PC-3 (cell line): ENCODE measurements at regions not wholly inside any gene's neighbourhood (a gene's known extent, or its start where the extent isn't known, plus 50 kb on each side); places are given as distances from the start of the nearest gene placed in this dataset.
"Not testable (repeated sequence)": the region's sequence is repeated elsewhere in the genome, so short reads cannot be mapped to it uniquely, and the experiment has no call there.

ENCODE experiments used
- ATAC-seq: fragments of 200-7000 bp; cut with Tn5 transposase; 2 replicates; pipeline ENCODE4 v1.9.1; 2020; ENCODE audit warnings: mild to moderate bottlenecking, moderate library complexity
- BruUV-seq: library from RNA; stranded (reverse); fragments of 400-500 nt; replicated peaks from 2 replicates; lab custom pipeline; 2021; lab: Mats Ljungman, UMichigan
- CTCF ChIA-PET: fragments of 300-600 bp; sonication (Branson Sonifier 250); formaldehyde crosslinking; loops from one replicate; lab custom pipeline; 2022; ENCODE audit warnings: antibody characterized with exemption; lab: Charles Lee
- POLR2A ChIA-PET: fragments of 300-600 bp; sonication (Branson Sonifier 250); formaldehyde crosslinking; loops from one replicate; lab custom pipeline; 2022; ENCODE audit warnings: antibody characterized with exemption; ENCODE audit not compliant: unreplicated experiment; lab: Charles Lee
- DNase-seq: peaks from one replicate; pipeline ENCODE4 v3.0.0-alpha.2; 2015
- H2AFZ ChIP-seq: fragments of 300-600 bp; sonication (generic); 2 replicates; pipeline ENCODE4 v1.6.0; 2016; ENCODE audit warnings: antibody characterized with exemption, low read length
- H3F3A ChIP-seq: fragments of 300-600 bp; sonication (generic); one replicate; pipeline ENCODE4 v1.6.0; 2017; ENCODE audit warnings: antibody characterized with exemption, low read length, control low read depth, mild to moderate bottlenecking; ENCODE audit not compliant: unreplicated experiment
- H3K27ac ChIP-seq: fragments of 300-600 bp; sonication (generic); 2 replicates; pipeline ENCODE4 v1.5.1; 2016; ENCODE audit warnings: mild to moderate bottlenecking, low read length
- H3K27me3 ChIP-seq: fragments of 300-600 bp; sonication (generic); 2 replicates; pipeline ENCODE4 v1.6.1; 2016; ENCODE audit warnings: low read length, mixed read lengths
- H3K36me3 ChIP-seq: fragments of 300-600 bp; sonication (generic); 2 replicates; pipeline ENCODE4 v1.6.1; 2016; ENCODE audit warnings: low read depth, mixed run types, low read length, mixed read lengths
- H3K4me1 ChIP-seq: fragments of 300-600 bp; sonication (generic); 2 replicates; pipeline ENCODE4 v1.5.1; 2016; ENCODE audit warnings: low read length; ENCODE audit not compliant: insufficient read depth
- H3K4me2 ChIP-seq: fragments of 300-600 bp; sonication (generic); 2 replicates; pipeline ENCODE4 v1.6.0; 2016; ENCODE audit warnings: low read length
- H3K4me3 ChIP-seq: fragments of 300-600 bp; sonication (generic); 2 replicates; pipeline ENCODE4 v1.5.1; 2016; ENCODE audit warnings: mild to moderate bottlenecking, low read length, mixed read lengths
- H3K79me2 ChIP-seq: fragments of 300-600 bp; sonication (generic); 2 replicates; pipeline ENCODE4 v1.6.1; 2017; ENCODE audit warnings: low read length, mixed read lengths
- H3K9ac ChIP-seq: fragments of 300-600 bp; sonication (generic); 2 replicates; pipeline ENCODE4 v1.6.0; 2016; ENCODE audit warnings: mild to moderate bottlenecking, low read length
- H3K9me2 ChIP-seq: fragments of 300-600 bp; sonication (generic); replicated peaks from 2 replicates; pipeline ENCODE4 v1.6.1; 2016; ENCODE audit warnings: mixed run types, low read length, mixed read lengths
- H3K9me3 ChIP-seq: fragments of 300-600 bp; sonication (generic); 2 replicates; pipeline ENCODE4 v1.6.1; 2016; ENCODE audit warnings: low read length, mixed read lengths
- H4K20me1 ChIP-seq: fragments of 300-600 bp; sonication (generic); 2 replicates; pipeline ENCODE4 v1.6.1; 2016; ENCODE audit warnings: low read length, mixed read lengths
- CTCF ChIP-seq: fragments of 300-600 bp; sonication (generic); conservative IDR thresholded peaks from 2 replicates; pipeline ENCODE4 v1.5.1; 2017; ENCODE audit warnings: antibody characterized with exemption, low read depth, mild to moderate bottlenecking, low read length
- EZH2 ChIP-seq: fragments of 300-600 bp; sonication (generic); IDR thresholded peaks from one replicate; pipeline ENCODE4 v1.6.1; 2017; ENCODE audit warnings: antibody characterized with exemption, mild to moderate bottlenecking, low read length; ENCODE audit not compliant: unreplicated experiment
- EZH2phosphoT487 ChIP-seq: fragments of 300-600 bp; sonication (generic); IDR thresholded peaks from 2 replicates; pipeline ENCODE4 v1.6.1; 2018; ENCODE audit warnings: mild to moderate bottlenecking, antibody characterized with exemption, low read length, borderline replicate concordance
- intact Hi-C: fragments of 100-400 bp; cut with micrococcal nuclease; formaldehyde crosslinking; loops from 2 replicates; pipeline ENCODE4 v1.9.0; 2023

DNA sequence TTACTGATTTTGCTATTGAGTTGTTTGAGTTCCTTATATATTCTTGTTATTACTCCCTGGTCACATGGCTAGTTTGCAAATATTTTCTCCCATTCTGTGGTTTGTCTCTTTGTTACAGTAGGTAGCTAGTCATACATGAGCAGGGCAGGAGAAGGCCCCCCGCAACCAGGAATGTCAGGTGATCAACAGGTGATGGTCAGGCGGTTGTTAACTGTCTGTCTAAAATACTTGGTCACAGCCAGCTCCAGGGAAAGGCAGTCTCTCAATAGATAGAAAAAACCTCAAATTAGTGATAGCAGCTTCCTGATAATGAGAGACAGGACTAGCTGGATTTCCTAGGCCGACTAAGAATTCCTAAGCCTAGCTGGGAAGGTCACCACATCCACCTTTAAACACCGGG, 217.9 kb downstream of the RHOU start:
- no TSS peak for BruUV-seq
- POLR2A ChIA-PET, result no interaction called here

DNA sequence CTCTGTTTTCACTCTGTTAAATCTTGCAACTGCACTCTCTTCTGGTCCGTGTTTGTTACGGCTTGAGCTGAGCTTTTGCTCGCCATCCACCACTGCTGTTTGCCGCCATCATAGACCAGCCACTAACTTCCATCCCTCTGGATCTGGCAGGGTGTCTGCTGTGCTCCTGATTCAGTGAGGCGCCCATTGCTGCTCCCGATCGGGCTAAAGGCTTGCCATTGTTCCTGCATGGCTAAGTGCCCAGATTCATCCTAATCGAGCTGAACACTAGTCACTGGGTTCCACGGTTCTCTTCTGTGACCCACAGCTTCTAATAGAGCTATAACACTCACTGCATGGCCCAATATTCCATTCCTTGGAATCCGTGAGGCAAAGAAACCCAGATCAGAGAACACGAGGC, 218.5 kb downstream of the RHOU start:
- H2AFZ ChIP-seq, H3K4me1 ChIP-seq, intact Hi-C loops, BruUV-seq, CTCF ChIA-PET, H3K9ac ChIP-seq, H3K4me3 ChIP-seq, ATAC-seq, H3F3A ChIP-seq, H3K4me2 ChIP-seq, H3K27ac ChIP-seq, DNase-seq, H3K79me2 ChIP-seq, H3K9me2 ChIP-seq, POLR2A ChIA-PET, H4K20me1 ChIP-seq, H3K36me3 ChIP-seq, H3K9me3 ChIP-seq: not testable (repeated sequence)
- H3K27me3 ChIP-seq, result peaks cover 47% of the 10 kb centered on the region

More for the DNA sequence above, 217.9 kb downstream of the RHOU start:
- peaks cover 44% of the 10 kb centered on the region for H3K27me3 ChIP-seq
- H3K27ac ChIP-seq, result no peak overlapping the region
- no peak for DNase-seq
- TF ChIP-seq CTCF (no peak), EZH2phosphoT487 (no peak), EZH2 (no peak)
- CTCF ChIA-PET, result no interaction called here
- no peaks in the 10 kb centered on the region for H4K20me1 ChIP-seq
- no peak overlapping the region for H3K4me2 ChIP-seq
- intact Hi-C loops, result no loop called here
- no peaks in the 10 kb centered on the region for H3K79me2 ChIP-seq
- H2AFZ ChIP-seq, result no peak overlapping the region
- no peak for ATAC-seq
- no peaks in the 10 kb centered on the region for H3K9me2 ChIP-seq
- H3F3A ChIP-seq, result no peaks in the 10 kb centered on the region
- peaks cover 9% of the 10 kb centered on the region for H3K9me3 ChIP-seq
- no peaks in the 10 kb centered on the region for H3K36me3 ChIP-seq
- H3K4me1 ChIP-seq, result no peaks in the 10 kb centered on the region
- H3K4me3 ChIP-seq, result no peak overlapping the region
- no peak overlapping the region for H3K9ac ChIP-seq

DNA sequence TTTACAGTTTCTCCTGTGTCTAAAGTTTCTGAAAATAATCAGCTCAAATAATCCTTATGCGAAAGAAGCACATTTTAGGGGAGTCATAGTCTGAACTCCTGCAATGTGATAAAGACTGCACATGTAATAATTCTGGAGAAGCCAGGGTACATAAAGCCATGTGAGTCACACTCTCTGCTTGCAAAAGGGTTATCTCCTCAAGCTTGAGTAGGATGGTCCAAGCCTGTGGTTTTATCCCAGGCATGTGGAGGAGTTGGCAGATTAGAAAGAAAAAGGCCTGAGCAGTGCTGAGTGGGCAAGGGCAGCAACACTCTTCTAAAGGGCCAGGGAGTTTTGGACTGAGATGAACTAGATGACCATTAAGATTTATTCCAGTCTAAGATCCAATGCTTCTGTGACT, 220.4 kb downstream of the RHOU start:
- no peak for TF ChIP-seq EZH2
- no peak for TF ChIP-seq CTCF
- Histone ChIP-seq H3K4me1 (no peaks in the 10 kb centered on the region), H4K20me1 (no peaks in the 10 kb centered on the region), H2AFZ (no peak overlapping the region), H3K27me3 (peaks cover 52% of the 10 kb centered on the region), H3K9me2 (no peaks in the 10 kb centered on the region), H3K9me3 (peaks cover 9% of the 10 kb centered on the region), H3K4me3 (no peak overlapping the region), H3K4me2 (no peak overlapping the region), H3F3A (no peaks in the 10 kb centered on the region), H3K9ac (no peak overlapping the region), H3K27ac (no peak overlapping the region), H3K79me2 (no peaks in the 10 kb centered on the region), H3K36me3 (no peaks in the 10 kb centered on the region)
- DNase-seq (no peak), ATAC-seq (no peak)
- CTCF ChIA-PET, result no interaction called here
- POLR2A ChIA-PET, result no interaction called here
- no TSS peak for BruUV-seq
- intact Hi-C loops, result no loop called here
